HEK293 (cell line): ENCODE measurements at regions not wholly inside any gene's neighbourhood (a gene's known extent, or its start where the extent isn't known, plus 50 kb on each side); places are given as distances from the start of the nearest gene placed in this dataset.

Source experiments
- CTCF ChIA-PET: fragments of 350-600 bp; formaldehyde crosslinking; extraction: SDS; loops from one replicate; lab custom pipeline; 2021; ENCODE audit warnings: antibody characterized with exemption; lab: Yijun Ruan, JAX
- POLR2A ChIA-PET: fragments of 300-600 bp; formaldehyde crosslinking; extraction: SDS; loops from one replicate; lab custom pipeline; 2020; ENCODE audit warnings: antibody characterized with exemption, inconsistent platforms; lab: Yijun Ruan, JAX
- H3K27ac ChIP-seq: fragments of 200-500 bp; sonication (Bioruptor generic); 2 replicates; pipeline ENCODE4 v1.5.1; 2014; ENCODE audit warnings: low read depth, low read length, control low read depth, inconsistent platforms; ENCODE audit errors: extremely low read depth
- H3K36me3 ChIP-seq, 2 experiments: fragments of 200-500 bp in 1 of 2; sonication (Bioruptor generic) in 1 of 2; 1 replicate in 1 of 2; 2 replicates in 1 of 2; pipeline ENCODE4 v1.5.1; 2014 to 2017; ENCODE audit warnings: inconsistent platforms in 2 of 2, low read length in 2 of 2; ENCODE audit not compliant: control insufficient read depth in 2 of 2, insufficient read depth in 1 of 2
- H3K4me1 ChIP-seq: fragments of 200-500 bp; sonication (Bioruptor generic); 2 replicates; pipeline ENCODE4 v1.5.1; 2014; ENCODE audit warnings: mild to moderate bottlenecking, low read length, inconsistent platforms; ENCODE audit not compliant: control insufficient read depth, insufficient read depth
- H3K4me3 ChIP-seq: 2 replicates; pipeline ENCODE4 v1.5.1; 2011; ENCODE audit warnings: low read depth, mild to moderate bottlenecking, control low read depth, low read length, moderate library complexity
- H3K9me3 ChIP-seq: fragments of 200-500 bp; sonication (Bioruptor generic); 2 replicates; pipeline ENCODE4 v1.5.1; 2014; ENCODE audit warnings: low read depth, low read length, inconsistent platforms; ENCODE audit not compliant: control insufficient read depth, insufficient read depth
- ELK4 ChIP-seq: IDR thresholded peaks from 2 replicates; pipeline ENCODE4 v1.6.1; 2011; ENCODE audit warnings: mild to moderate bottlenecking, low read depth, low read length, borderline replicate concordance
- GFI1B ChIP-seq: fragments of 450-650 bp; formaldehyde crosslinking; IDR thresholded peaks from 2 replicates; pipeline ENCODE4 v1.5.1; 2016; ENCODE audit warnings: missing biosample characterization, missing genetic modification characterization
- HOXD13 ChIP-seq: sonication (generic); formaldehyde crosslinking; IDR thresholded peaks from 2 replicates; pipeline ENCODE4 v1.8.0; 2022; ENCODE audit warnings: missing genetic modification reagents, borderline replicate concordance
- MYNN ChIP-seq: fragments of 450-650 bp; formaldehyde crosslinking; IDR thresholded peaks from 2 replicates; pipeline ENCODE4 v1.5.1; 2016; ENCODE audit warnings: missing biosample characterization, missing genetic modification characterization, borderline replicate concordance
- OSR2 ChIP-seq: fragments of 450-650 bp; formaldehyde crosslinking; IDR thresholded peaks from 2 replicates; pipeline ENCODE4 v1.5.1; 2016; ENCODE audit warnings: missing biosample characterization, missing genetic modification characterization
- RBAK ChIP-seq: fragments of 450-650 bp; formaldehyde crosslinking; IDR thresholded peaks from 2 replicates; pipeline ENCODE4 v1.5.1; 2016; ENCODE audit warnings: missing biosample characterization, missing genetic modification characterization
- SP7 ChIP-seq: fragments of 450-650 bp; formaldehyde crosslinking; IDR thresholded peaks from 2 replicates; pipeline ENCODE4 v1.5.1; 2016; ENCODE audit warnings: missing biosample characterization, missing genetic modification characterization
- TSHZ1 ChIP-seq: fragments of 450-650 bp; formaldehyde crosslinking; IDR thresholded peaks from 2 replicates; pipeline ENCODE4 v1.5.1; 2016; ENCODE audit warnings: missing biosample characterization, missing genetic modification characterization, borderline replicate concordance
- ZNF114 ChIP-seq: fragments of 450-650 bp; formaldehyde crosslinking; IDR thresholded peaks from 2 replicates; pipeline ENCODE4 v1.5.0; 2017; ENCODE audit warnings: missing biosample characterization, missing genetic modification characterization
- ZNF184 ChIP-seq: fragments of 450-650 bp; IDR thresholded peaks from 2 replicates; pipeline ENCODE4 v1.5.1; 2018; ENCODE audit warnings: missing biosample characterization, mild to moderate bottlenecking, missing genetic modification characterization
- ZNF19 ChIP-seq: fragments of 450-650 bp; formaldehyde crosslinking; IDR thresholded peaks from 2 replicates; pipeline ENCODE4; 2016; ENCODE audit warnings: missing biosample characterization, missing genetic modification characterization, low read depth
- ZNF202 ChIP-seq: fragments of 450-650 bp; formaldehyde crosslinking; IDR thresholded peaks from 2 replicates; pipeline ENCODE4 v1.5.1; 2016; ENCODE audit warnings: missing biosample characterization, missing genetic modification characterization, borderline replicate concordance
- ZNF292 ChIP-seq: fragments of 450-650 bp; formaldehyde crosslinking; IDR thresholded peaks from 2 replicates; pipeline ENCODE4 v1.5.1; 2016; ENCODE audit warnings: low read depth, missing biosample characterization, missing genetic modification characterization, borderline replicate concordance
- ZNF335 ChIP-seq: fragments of 450-650 bp; formaldehyde crosslinking; conservative IDR thresholded peaks from 2 replicates; pipeline ENCODE4 v1.5.1; 2016; ENCODE audit warnings: missing biosample characterization, missing genetic modification characterization
- ZNF350 ChIP-seq: fragments of 450-650 bp; formaldehyde crosslinking; IDR thresholded peaks from 2 replicates; pipeline ENCODE4 v1.5.0; 2017; ENCODE audit warnings: missing biosample characterization, mild to moderate bottlenecking, missing genetic modification characterization
- ZNF362 ChIP-seq: fragments of 450-650 bp; formaldehyde crosslinking; IDR thresholded peaks from 2 replicates; pipeline ENCODE4 v1.5.1; 2016; ENCODE audit warnings: missing biosample characterization, missing genetic modification characterization
- ZNF426 ChIP-seq: fragments of 450-650 bp; formaldehyde crosslinking; IDR thresholded peaks from 2 replicates; pipeline ENCODE4 v1.5.1; 2017; ENCODE audit warnings: missing biosample characterization, missing genetic modification characterization, mild to moderate bottlenecking, inconsistent platforms, moderate library complexity
- ZNF433 ChIP-seq: fragments of 450-650 bp; formaldehyde crosslinking; IDR thresholded peaks from 2 replicates; pipeline ENCODE4 v1.5.1; 2016; ENCODE audit warnings: missing biosample characterization, missing genetic modification characterization, low read depth
- ZNF626 ChIP-seq: fragments of 450-650 bp; sonication (Bioruptor Pico); formaldehyde crosslinking; IDR thresholded peaks from 2 replicates; pipeline ENCODE4 v1.5.1; 2018; ENCODE audit warnings: missing biosample characterization, missing genetic modification characterization, inconsistent platforms
- ZNF670 ChIP-seq: fragments of 450-650 bp; formaldehyde crosslinking; IDR thresholded peaks from 2 replicates; pipeline ENCODE4 v1.5.1; 2016; ENCODE audit warnings: missing biosample characterization, missing genetic modification characterization, low read depth
- ZNF704 ChIP-seq: fragments of 450-650 bp; formaldehyde crosslinking; IDR thresholded peaks from 2 replicates; pipeline ENCODE4 v1.5.1; 2016; ENCODE audit warnings: missing biosample characterization, missing genetic modification characterization
- ZNF76 ChIP-seq: fragments of 450-650 bp; formaldehyde crosslinking; IDR thresholded peaks from 2 replicates; pipeline ENCODE4; 2016; ENCODE audit warnings: low read depth, missing biosample characterization, missing genetic modification characterization, borderline replicate concordance
- ZSCAN18 ChIP-seq: fragments of 450-650 bp; formaldehyde crosslinking; IDR thresholded peaks from 2 replicates; pipeline ENCODE4 v1.5.1; 2016; ENCODE audit warnings: missing biosample characterization, missing genetic modification characterization
- ZXDB ChIP-seq: fragments of 450-650 bp; formaldehyde crosslinking; IDR thresholded peaks from 2 replicates; pipeline ENCODE4 v1.5.1; 2016; ENCODE audit warnings: missing biosample characterization, missing genetic modification characterization
- TF ChIP-seq, protein P1 (sequence below): fragments of 450-650 bp; formaldehyde crosslinking; conservative IDR thresholded peaks from 2 replicates; pipeline ENCODE4 v1.5.1; 2016; ENCODE audit warnings: low read depth, missing biosample characterization, missing genetic modification characterization

GRCh38 chr5:167780177-167780576, 511.3 kb upstream of the WWC1 start:
- H3K9me3 ChIP-seq, result no peaks in the 10 kb centered on the region
- no peak for TF ChIP-seq ZNF114
- TF ChIP-seq RBAK, result no peak
- TF ChIP-seq ZNF670 (tag by site-specific recombination), result no peak
- no peak for TF ChIP-seq ZNF626
- TF ChIP-seq HOXD13 (CRISPR knock-in tag), result no peak
- TF ChIP-seq ZNF704 (tag by site-specific recombination), result no peak
- no peak for TF ChIP-seq MYNN (tag by site-specific recombination)
- no peak for TF ChIP-seq ZNF292
- TF ChIP-seq ZNF350, result no peak
- TF ChIP-seq TSHZ1 (tag by site-specific recombination), result no peak
- no peak for TF ChIP-seq ZNF202 (tag by site-specific recombination)
- no peak for TF ChIP-seq ZNF426 (tag by site-specific recombination)
- TF ChIP-seq ZSCAN18, result no peak
- TF ChIP-seq ZNF184 (tag by site-specific recombination), result no peak
- no peak for TF ChIP-seq ZNF76
- TF ChIP-seq, all 188 proteins: peak for 0
- ChIA-PET POLR2A (no interaction called here), CTCF (no interaction called here)
- no peak overlapping the region for H3K27ac ChIP-seq
- H3K4me3 ChIP-seq, result no peak overlapping the region
- no peaks in the 10 kb centered on the region for H3K4me1 ChIP-seq
- H3K36me3 ChIP-seq, result no peaks in the 10 kb centered on the region

DNA sequence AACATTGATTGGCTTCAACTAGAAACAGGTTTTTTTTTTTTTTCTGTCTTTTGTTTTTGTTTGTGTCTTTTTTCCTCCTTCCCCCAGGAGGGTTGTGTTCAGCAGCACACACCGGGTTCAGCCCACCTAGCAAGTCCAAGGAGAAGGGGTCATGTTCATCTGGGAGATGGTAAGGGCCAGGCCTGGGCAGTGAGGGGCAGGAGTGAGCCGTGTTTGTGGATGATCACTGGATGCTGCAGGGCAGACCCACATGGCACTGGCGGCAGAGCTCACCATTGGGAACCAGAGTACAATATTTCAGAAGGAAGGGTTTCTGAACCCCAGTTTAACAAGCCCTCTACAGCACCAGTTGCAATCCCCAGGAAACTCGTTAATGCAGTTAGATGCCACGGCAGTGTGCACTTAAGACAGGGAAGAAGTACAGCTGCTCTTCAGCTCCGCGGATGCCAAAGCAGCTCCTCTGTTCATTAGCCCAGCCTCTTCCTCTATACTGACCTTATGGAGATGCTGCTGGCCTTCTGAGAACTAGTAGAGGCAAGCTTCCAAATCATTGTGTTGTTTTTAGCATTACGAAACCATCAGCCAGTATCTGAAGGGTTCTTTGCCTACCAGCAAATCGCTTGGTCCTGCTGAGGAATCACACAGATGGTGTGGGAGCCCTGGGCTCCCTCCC, 508.2 kb upstream of the WWC1 start:
- POLR2A ChIA-PET, result interaction anchor here (0.6 kb wide), 1 partner anchor 162 kb away, joined by 3 read pairs; no protein-coding TSS in a partner anchor
- Histone ChIP-seq H3K27ac (no peak overlapping the region), H3K9me3 (no peaks in the 10 kb centered on the region), H3K36me3 (no peaks in the 10 kb centered on the region), H3K4me1 (no peaks in the 10 kb centered on the region), H3K4me3 (no peak overlapping the region)
- CTCF ChIA-PET, result no interaction called here
- no peak for TF ChIP-seq ZNF362 (tag by site-specific recombination)
- TF ChIP-seq ZNF19 (tag by site-specific recombination), result no peak
- TF ChIP-seq OSR2 (tag by site-specific recombination), result no peak
- TF ChIP-seq ZNF335 (tag by site-specific recombination), result no peak
- no peak for TF ChIP-seq ZXDB (tag by site-specific recombination)
- no peak for TF ChIP-seq ZNF433
- TF ChIP-seq GFI1B (tag by site-specific recombination), result no peak
- TF ChIP-seq, protein P1, sequence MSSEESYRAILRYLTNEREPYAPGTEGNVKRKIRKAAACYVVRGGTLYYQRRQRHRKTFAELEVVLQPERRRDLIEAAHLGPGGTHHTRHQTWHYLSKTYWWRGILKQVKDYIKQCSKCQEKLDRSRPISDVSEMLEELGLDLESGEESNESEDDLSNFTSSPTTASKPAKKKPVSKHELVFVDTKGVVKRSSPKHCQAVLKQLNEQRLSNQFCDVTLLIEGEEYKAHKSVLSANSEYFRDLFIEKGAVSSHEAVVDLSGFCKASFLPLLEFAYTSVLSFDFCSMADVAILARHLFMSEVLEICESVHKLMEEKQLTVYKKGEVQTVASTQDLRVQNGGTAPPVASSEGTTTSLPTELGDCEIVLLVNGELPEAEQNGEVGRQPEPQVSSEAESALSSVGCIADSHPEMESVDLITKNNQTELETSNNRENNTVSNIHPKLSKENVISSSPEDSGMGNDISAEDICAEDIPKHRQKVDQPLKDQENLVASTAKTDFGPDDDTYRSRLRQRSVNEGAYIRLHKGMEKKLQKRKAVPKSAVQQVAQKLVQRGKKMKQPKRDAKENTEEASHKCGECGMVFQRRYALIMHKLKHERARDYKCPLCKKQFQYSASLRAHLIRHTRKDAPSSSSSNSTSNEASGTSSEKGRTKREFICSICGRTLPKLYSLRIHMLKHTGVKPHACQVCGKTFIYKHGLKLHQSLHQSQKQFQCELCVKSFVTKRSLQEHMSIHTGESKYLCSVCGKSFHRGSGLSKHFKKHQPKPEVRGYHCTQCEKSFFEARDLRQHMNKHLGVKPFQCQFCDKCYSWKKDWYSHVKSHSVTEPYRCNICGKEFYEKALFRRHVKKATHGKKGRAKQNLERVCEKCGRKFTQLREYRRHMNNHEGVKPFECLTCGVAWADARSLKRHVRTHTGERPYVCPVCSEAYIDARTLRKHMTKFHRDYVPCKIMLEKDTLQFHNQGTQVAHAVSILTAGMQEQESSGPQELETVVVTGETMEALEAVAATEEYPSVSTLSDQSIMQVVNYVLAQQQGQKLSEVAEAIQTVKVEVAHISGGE (tag by site-specific recombination), result no peak
- TF ChIP-seq ELK4, result no peak
- TF ChIP-seq SP7, result no peak
